Right cardiac atrium (tissue), 5 donors: ENCODE measurements at regions not wholly inside any gene's neighbourhood (a gene's known extent, or its start where the extent isn't known, plus 50 kb on each side); places are given as distances from the start of the nearest gene placed in this dataset.

Experiments
- ATAC-seq, 2 donors: fragments of 200-7000 bp; cut with Tn5 transposase; one replicate each; pipeline versions ENCODE4 v1.8.0 to v1.9.1; 2020; ENCODE audit warnings: moderate library complexity in 2 of 2, mild to moderate bottlenecking in 1 of 2
- DNase-seq, 3 donors: peaks; one replicate each; pipeline ENCODE4 v3.0.0-alpha.2; 2020
- H3K27ac ChIP-seq: one replicate; pipeline ENCODE4 v1.5.1; 2013; ENCODE audit warnings: mild to moderate bottlenecking, low read length, control low read depth, moderate library complexity
- H3K27me3 ChIP-seq: one replicate; pipeline ENCODE4 v1.6.1; 2013; ENCODE audit not compliant: control insufficient read depth, insufficient read depth
- H3K4me1 ChIP-seq: one replicate; pipeline ENCODE4 v1.6.1; 2013; ENCODE audit warnings: low read length; ENCODE audit not compliant: control insufficient read depth, insufficient read depth
- H3K4me3 ChIP-seq: one replicate; pipeline ENCODE4 v1.5.1; 2013; ENCODE audit warnings: low read length, control low read depth
- H3K9me3 ChIP-seq: one replicate; pipeline ENCODE4 v1.6.1; 2013; ENCODE audit warnings: low read length; ENCODE audit not compliant: control insufficient read depth
- WGBS: extraction: QIAGEN DNeasy Blood & Tissue Kit; methylation state at CpG from one replicate; pipeline ENCODE4 v1.1.7; 2013; 5-methylcytosine and 5-hydroxymethylcytosine counted together
- intact Hi-C, 4 donors: fragments of 100-400 bp; cut with DNase I; formaldehyde crosslinking; loops; one replicate each; pipeline versions ENCODE4 v1.11.0 to v1.14.0; 2022 to 2023
- donor health status: healthy with polysubstance abuse.
- donor health status: DM: no; HTN: yes; CAD: no.
- donor health status: DM: no; HTN: no; CAD: no.
- donor health status: DM: no; HTN: yes; CAD: no; lungs with severe emphysema.
- donor health status: DM: yes; HTN: yes; CAD: no.

GRCh38 chr2:117698287-117698686 is 116.2 kb upstream of the DDX18 start:
- intact Hi-C loops, result no loop called here
- Histone ChIP-seq H3K4me1 (no peaks in the 10 kb centered on the region), H3K9me3 (no peaks in the 10 kb centered on the region), H3K27ac (no peak overlapping the region), H3K4me3 (no peak overlapping the region), H3K27me3 (no peaks in the 10 kb centered on the region)
- DNase-seq (no peak), ATAC-seq (no peak)
- 78% methylated on average over 4 of the region's 4 CpGs for WGBS

DNA sequence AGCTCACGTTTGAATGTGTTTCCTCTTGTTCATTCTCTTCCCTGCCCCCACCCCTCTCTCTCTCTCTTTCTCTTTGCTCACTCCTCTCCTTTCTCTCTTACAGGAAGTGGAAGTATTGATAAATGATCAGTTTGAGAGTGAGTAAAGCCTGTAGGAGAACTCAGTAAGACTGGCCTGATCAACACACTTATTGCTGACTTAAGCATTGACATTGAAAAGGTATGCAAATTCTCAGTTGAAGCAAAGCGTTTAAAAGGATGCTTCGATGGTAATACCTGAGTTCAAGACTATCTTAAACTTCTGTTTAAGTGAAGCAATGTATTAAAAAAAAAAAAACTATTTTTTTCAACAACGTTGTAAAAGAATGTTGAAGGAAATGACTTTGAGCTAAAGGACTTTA is 115.7 kb upstream of the DDX18 start:
- intact Hi-C loops, result no loop called here
- no peak for ATAC-seq
- no peak for DNase-seq
- Histone ChIP-seq H3K27me3 (no peaks in the 10 kb centered on the region), H3K4me1 (no peaks in the 10 kb centered on the region), H3K9me3 (no peaks in the 10 kb centered on the region), H3K4me3 (no peak overlapping the region), H3K27ac (no peak overlapping the region)
- WGBS, result 65% methylated on average over 4 of the region's 4 CpGs

DNA sequence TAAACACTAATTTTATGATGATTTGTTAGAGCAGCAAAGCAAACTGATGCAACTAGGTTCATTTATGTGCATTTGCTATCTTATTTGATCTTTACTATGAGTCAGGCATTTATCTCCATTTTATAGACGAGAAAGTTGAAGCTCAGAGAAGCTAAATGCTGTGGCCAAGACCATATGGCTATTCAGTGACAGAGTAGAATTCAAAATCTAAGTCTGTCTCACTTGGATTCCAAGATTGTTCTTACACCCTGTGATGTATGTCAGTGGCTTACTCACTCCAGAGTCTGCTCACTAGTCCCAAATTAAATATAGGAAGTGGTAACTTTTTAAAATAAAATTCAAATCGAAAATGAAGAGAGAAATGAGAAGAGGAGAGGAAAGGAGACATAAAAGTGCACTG is 114.0 kb upstream of the DDX18 start:
- no peak for DNase-seq
- Histone ChIP-seq H3K9me3 (no peaks in the 10 kb centered on the region), H3K4me1 (no peaks in the 10 kb centered on the region), H3K27me3 (no peaks in the 10 kb centered on the region), H3K27ac (no peak overlapping the region), H3K4me3 (no peak overlapping the region)
- ATAC-seq, result no peak
- intact Hi-C loops, result no loop called here
- 30% methylated on average over 2 of the region's 2 CpGs for WGBS

DNA sequence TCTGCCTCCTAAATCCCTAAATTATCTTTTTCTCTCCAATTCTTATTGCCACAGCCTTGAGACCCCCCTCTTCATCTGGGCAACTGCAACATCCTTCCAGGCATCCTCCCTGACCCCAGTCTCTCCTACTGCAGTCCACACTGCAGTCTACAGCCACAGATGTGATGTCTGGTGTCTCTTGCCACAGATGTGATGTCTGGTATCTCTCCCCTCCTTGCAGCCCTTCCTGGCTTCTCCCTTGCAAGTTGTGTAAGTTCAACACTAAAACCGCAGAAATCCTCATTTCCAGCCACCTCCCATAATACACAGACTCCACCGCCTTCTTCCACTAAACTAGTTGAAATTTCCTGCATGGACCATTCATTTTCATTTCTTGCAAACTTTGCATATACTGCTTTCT is 113.1 kb upstream of the DDX18 start:
- ATAC-seq (no peak), DNase-seq (no peak)
- no peak overlapping the region for H3K27ac ChIP-seq
- no peaks in the 10 kb centered on the region for H3K9me3 ChIP-seq
- no peak overlapping the region for H3K4me3 ChIP-seq
- no peaks in the 10 kb centered on the region for H3K27me3 ChIP-seq
- intact Hi-C loops, result no loop called here
- 90% methylated on average over 2 of the region's 2 CpGs for WGBS
- H3K4me1 ChIP-seq, result no peaks in the 10 kb centered on the region

DNA sequence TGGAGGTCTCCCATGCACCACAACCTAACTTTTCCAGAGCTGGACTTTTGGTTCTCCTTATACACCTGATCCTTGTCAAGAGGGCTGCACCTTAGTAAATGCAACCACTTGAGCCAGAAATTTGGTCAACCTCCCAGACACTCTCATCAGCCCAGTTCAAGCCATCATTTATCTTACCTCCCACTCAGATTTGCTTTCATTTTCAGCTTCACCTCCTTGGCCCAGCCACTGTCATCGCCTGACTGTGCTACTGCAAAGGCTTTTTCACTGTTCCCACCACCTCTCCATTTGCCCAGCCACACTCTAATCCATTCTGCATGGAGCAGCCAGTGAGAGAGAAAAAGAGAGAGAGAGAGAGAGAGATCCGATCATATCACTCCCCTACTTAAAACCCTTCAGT is 112.4 kb upstream of the DDX18 start:
- no peak overlapping the region for H3K4me3 ChIP-seq
- ATAC-seq, result no peak
- DNase-seq, result no peak
- no peak overlapping the region for H3K27ac ChIP-seq
- 54% methylated on average over 2 of the region's 2 CpGs for WGBS
- H3K9me3 ChIP-seq, result no peaks in the 10 kb centered on the region
- H3K27me3 ChIP-seq, result no peaks in the 10 kb centered on the region
- intact Hi-C loops, result no loop called here
- no peaks in the 10 kb centered on the region for H3K4me1 ChIP-seq

GRCh38 chr2:117703858-117704257 is 110.6 kb upstream of the DDX18 start:
- Histone ChIP-seq H3K4me3 (no peak overlapping the region), H3K27me3 (no peaks in the 10 kb centered on the region), H3K9me3 (no peaks in the 10 kb centered on the region), H3K27ac (no peak overlapping the region), H3K4me1 (no peaks in the 10 kb centered on the region)
- intact Hi-C loops, result no loop called here
- 77% methylated on average over 7 of the region's 7 CpGs for WGBS
- ATAC-seq (no peak), DNase-seq (no peak)

DNA sequence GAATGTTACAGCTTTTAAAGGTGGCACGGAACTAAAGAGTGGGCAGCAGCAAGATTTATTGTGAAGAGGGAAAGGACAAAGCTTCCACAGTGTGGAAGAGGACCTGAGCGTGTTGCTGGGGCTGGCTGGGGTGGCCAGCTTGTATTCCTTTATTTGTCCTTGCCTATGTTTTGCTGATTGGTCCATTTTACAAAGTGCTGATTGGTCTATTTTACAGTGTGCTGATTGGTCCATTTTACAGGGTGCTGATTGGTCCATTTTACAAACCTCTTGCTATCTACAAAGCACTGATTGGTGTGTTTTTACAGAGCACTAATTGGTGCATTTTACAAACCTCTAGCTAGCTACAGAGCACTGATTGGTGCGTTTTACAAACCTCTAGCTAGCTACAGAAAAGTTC is 109.7 kb upstream of the DDX18 start:
- Histone ChIP-seq H3K27me3 (no peaks in the 10 kb centered on the region), H3K4me1 (no peaks in the 10 kb centered on the region), H3K9me3 (no peaks in the 10 kb centered on the region), H3K27ac (no peak overlapping the region), H3K4me3 (no peak overlapping the region)
- intact Hi-C loops, result no loop called here
- DNase-seq, result no peak
- WGBS, result 77% methylated on average over 3 of the region's 3 CpGs
- no peak for ATAC-seq

- ATAC-seq, result no peak
- no peak for DNase-seq
- H3K4me1 ChIP-seq, result no peaks in the 10 kb centered on the region
- no peak overlapping the region for H3K27ac ChIP-seq
- H3K9me3 ChIP-seq, result peaks cover 1% of the 10 kb centered on the region
- H3K27me3 ChIP-seq, result no peaks in the 10 kb centered on the region
- no peak overlapping the region for H3K4me3 ChIP-seq
- intact Hi-C loops, result no loop called here
Measured at GRCh38 chr2:117707874-117708273, 106.6 kb upstream of the DDX18 start.

DNA sequence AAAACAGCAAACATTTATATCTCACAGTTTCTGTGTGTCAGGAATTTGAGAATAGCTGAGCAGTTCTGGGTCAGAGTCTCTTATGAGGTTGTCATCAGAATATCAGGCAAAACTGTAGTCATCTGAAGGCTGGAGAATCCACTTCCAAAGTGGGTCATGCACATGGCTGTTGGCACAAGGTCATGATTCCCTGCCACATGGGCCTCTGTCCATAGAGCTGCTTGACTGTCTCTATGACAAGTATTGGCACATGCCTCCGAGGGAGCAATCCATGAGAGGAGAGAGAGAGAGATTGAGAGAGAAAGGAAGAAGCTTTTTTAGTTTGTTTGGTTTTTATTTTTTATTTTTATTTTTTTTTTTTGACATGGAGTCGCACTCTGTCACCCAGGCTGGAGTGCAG is 101.8 kb upstream of the DDX18 start:
- ATAC-seq, result no peak
- DNase-seq, result no peak
- no peak overlapping the region for H3K27ac ChIP-seq
- 68% methylated on average over 2 of the region's 2 CpGs for whole genome bisulfite sequencing
- intact Hi-C loops, result no loop called here
- no peaks in the 10 kb centered on the region for H3K4me1 ChIP-seq
- no peaks in the 10 kb centered on the region for H3K27me3 ChIP-seq
- H3K4me3 ChIP-seq, result no peak overlapping the region
- H3K9me3 ChIP-seq, result peaks cover 1% of the 10 kb centered on the region

DNA sequence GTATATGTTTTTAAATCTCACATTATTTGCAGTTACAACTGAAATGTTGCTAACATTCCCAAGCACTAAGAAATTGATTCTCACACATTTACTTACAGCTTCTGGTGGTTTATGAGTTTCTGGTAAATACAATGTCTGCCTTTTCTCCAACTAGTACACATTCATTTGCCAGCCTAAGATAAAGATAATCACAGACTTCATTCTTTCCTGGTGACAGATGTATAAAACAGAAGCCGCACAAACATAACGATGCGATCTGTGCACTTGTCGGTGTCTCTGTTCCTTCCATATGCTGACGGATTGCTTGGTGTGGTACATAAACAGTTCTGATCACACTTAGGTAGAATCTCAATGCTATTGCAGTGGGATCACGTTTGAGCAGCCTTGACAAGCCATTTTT is 100.4 kb upstream of the DDX18 start:
- H3K27ac ChIP-seq, result no peak overlapping the region
- DNase-seq (no peak), ATAC-seq (no peak)
- H3K9me3 ChIP-seq, result peaks cover 1% of the 10 kb centered on the region
- no peaks in the 10 kb centered on the region for H3K4me1 ChIP-seq
- 17% methylated on average over 6 of the region's 6 CpGs for WGBS
- H3K4me3 ChIP-seq, result no peak overlapping the region
- intact Hi-C loops, result no loop called here
- H3K27me3 ChIP-seq, result no peaks in the 10 kb centered on the region

DNA sequence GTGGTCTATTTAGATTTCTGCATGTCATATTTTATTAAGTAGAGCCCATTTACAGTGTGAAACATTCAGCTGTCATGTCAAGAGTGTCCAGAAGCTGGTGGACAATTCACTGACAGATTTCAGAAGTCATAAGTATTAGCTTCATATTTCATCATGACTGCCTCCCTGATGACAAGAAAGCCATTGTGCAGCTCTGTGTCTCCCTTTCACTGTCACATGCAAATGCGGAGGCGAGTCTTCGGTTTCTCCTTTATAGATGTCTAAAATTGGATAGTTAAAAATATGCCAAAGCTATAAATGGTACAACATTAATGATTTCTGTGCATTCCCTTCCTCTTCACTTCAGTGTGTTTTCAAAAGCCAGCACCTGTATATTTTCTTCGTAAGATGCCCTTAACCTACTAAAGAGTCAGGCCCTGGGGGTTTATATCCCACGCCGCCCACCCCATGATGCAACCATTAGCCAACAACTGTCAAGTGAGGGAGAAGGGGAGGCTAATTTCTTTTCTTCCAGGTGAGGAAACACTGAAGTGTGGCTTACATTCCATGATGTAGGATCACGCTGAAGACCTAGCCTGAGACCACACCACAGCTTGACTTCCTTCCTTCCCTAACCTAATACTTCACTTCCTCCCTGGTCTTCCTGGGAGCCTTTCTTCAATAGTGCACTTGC is 99.6 kb upstream of the DDX18 start:
- peaks cover 1% of the 10 kb centered on the region for H3K9me3 ChIP-seq
- no peak overlapping the region for H3K4me3 ChIP-seq
- DNase-seq, result no peak
- no peaks in the 10 kb centered on the region for H3K4me1 ChIP-seq
- no peak for ATAC-seq
- 78% methylated on average over 7 of the region's 7 CpGs for WGBS
- H3K27ac ChIP-seq, result no peak overlapping the region
- no peaks in the 10 kb centered on the region for H3K27me3 ChIP-seq
- intact Hi-C loops, result no loop called here

DNA sequence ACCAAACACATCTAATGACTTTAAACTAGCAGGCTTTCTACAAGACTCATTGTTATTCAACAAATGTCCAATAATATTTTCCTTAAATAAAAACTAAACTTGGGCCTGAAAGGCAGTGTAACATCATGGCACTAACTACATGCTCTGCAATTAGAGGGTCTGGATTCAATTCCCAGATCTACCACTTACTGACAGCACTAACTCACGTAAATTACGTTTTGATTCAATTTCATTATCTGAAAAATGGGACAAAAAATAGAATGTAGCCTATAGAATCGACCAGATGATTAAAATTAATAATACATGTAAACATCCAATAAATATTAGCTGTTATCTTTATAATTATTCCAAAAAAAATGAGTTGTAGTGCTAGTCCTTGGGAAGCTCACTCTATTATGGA is 98.0 kb upstream of the DDX18 start:
- no peak for DNase-seq
- ATAC-seq, result no peak
- peaks cover 1% of the 10 kb centered on the region for H3K9me3 ChIP-seq

More for the DNA sequence above, 98.0 kb upstream of the DDX18 start:
- WGBS, result 60% methylated on average over 3 of the region's 3 CpGs
- H3K27ac ChIP-seq, result no peak overlapping the region
- no peaks in the 10 kb centered on the region for H3K27me3 ChIP-seq
- no peaks in the 10 kb centered on the region for H3K4me1 ChIP-seq
- no peak overlapping the region for H3K4me3 ChIP-seq
- intact Hi-C loops, result no loop called here
